ENCODE measurements at regions not wholly inside any gene's neighbourhood (a gene's known extent, or its start where the extent isn't known, plus 50 kb on each side); places are given as distances from the start of the nearest gene placed in this dataset.

- RAD21 ChIA-PET (ENCODE audit: unreplicated experiment): no interaction called here
- in situ Hi-C loops (cut with MboI): no loop called here
- no peak for DNase-seq (ENCODE audit: low read depth, low spot score)
- TF ChIP-seq MLLT1 (IDR thresholded peaks at IDR 0.05): no peak
- no peak for TF ChIP-seq RELB (IDR thresholded peaks at IDR 0.05; ENCODE audit: low read depth)
- no peak for TF ChIP-seq TBL1XR1 (IDR thresholded peaks at IDR 0.05; ENCODE audit: low read depth, low read length)
- no peak for TF ChIP-seq CBX3 (IDR thresholded peaks at IDR 0.05; ENCODE audit: borderline replicate concordance, low read depth)
- no peak for TF ChIP-seq NFXL1 (IDR thresholded peaks at IDR 0.05; ENCODE audit: borderline replicate concordance)
- TF ChIP-seq WRNIP1 (IDR thresholded peaks at IDR 0.05; ENCODE audit: borderline replicate concordance, low read depth, low read length): no peak
- no peak for TF ChIP-seq IKZF1 (conservative IDR thresholded peaks at IDR 0.05)
- no peak for TF ChIP-seq CHD1 (IDR thresholded peaks at IDR 0.05; ENCODE audit: low read depth, low read length)
- no peak for TF ChIP-seq CREM (IDR thresholded peaks at IDR 0.05; ENCODE audit: low read depth)
- TF ChIP-seq ZZZ3 (IDR thresholded peaks at IDR 0.05; ENCODE audit: control insufficient read depth, insufficient read length, low read depth): no peak
- TF ChIP-seq ZNF24 (IDR thresholded peaks at IDR 0.05): no peak
- H3K9me3 ChIP-seq (replicated peaks; ENCODE audit: control insufficient read depth, insufficient read depth, low read length): no peaks in the 10 kb centered on the region
- CTCF ChIA-PET: no interaction called here
- FAIRE-seq: no peak
- no peak overlapping the region for H2AFZ ChIP-seq (ENCODE audit: control insufficient read depth, low read depth, low read length)
- H4K20me1 ChIP-seq (ENCODE audit: control insufficient read depth, insufficient read depth): no peaks in the 10 kb centered on the region
- H3K9ac ChIP-seq (ENCODE audit: control insufficient read depth, insufficient read depth, low read length): no peak overlapping the region
- H3K4me3 ChIP-seq: no peak overlapping the region
- intact Hi-C loops (cut with micrococcal nuclease; ENCODE audit: unreplicated experiment): no loop called here
- no peak for ATAC-seq
- POLR2A ChIA-PET: no interaction called here
- SMC1A ChIA-PET (ENCODE audit: uncharacterized antibody, unreplicated experiment): no interaction called here
- no peaks in the 10 kb centered on the region for H3K4me1 ChIP-seq (ENCODE audit: control insufficient read depth, insufficient read depth, low read length)
- BruUV-seq (replicated peaks): no TSS peak
- no peak overlapping the region for H3K27ac ChIP-seq (ENCODE audit: control insufficient read depth, insufficient read depth)
- no peak overlapping the region for H3K4me2 ChIP-seq (ENCODE audit: control insufficient read depth, insufficient read depth)
- no peaks in the 10 kb centered on the region for H3K27me3 ChIP-seq (replicated peaks in 1 of 2; ENCODE audit: control insufficient read depth in 2 of 2, insufficient read depth in 2 of 2, low read length in 1 of 2)
- 7% methylated on average over 5 of the region's 5 CpGs for WGBS (ENCODE audit: insufficient coverage, insufficient replicate concordance, low lambda C conversion rate, missing lambda C conversion rate)
- no peaks in the 10 kb centered on the region for H3K79me2 ChIP-seq (ENCODE audit: control insufficient read depth, insufficient read depth, low read length)
- H3K36me3 ChIP-seq (ENCODE audit: control insufficient read depth in 2 of 2, insufficient read depth in 2 of 2, low read length in 1 of 2): no peaks in the 10 kb centered on the region
These were observed 231.5 kb upstream of the SGO1 start for GRCh38 chr3:20417388-20418108.
